CD4-positive, alpha-beta T cell (primary cell): ENCODE measurements at regions not wholly inside any gene's neighbourhood (a gene's known extent, or its start where the extent isn't known, plus 50 kb on each side); places are given as distances from the start of the nearest gene placed in this dataset.

Experiments
- ATAC-seq: fragments of 200-7000 bp; cut with Tn5 transposase; one replicate; pipeline ENCODE4 v1.10.0; 2022; ENCODE audit warnings: mild to moderate bottlenecking; ENCODE audit not compliant: poor library complexity
- CTCF ChIA-PET: fragments of 350-600 bp; sonication (Branson Sonifier 250); formaldehyde crosslinking; loops from one replicate; lab custom pipeline; 2021; ENCODE audit warnings: antibody characterized with exemption, inconsistent platforms; lab: Charles Lee
- POLR2A ChIA-PET: fragments of 350-600 bp; sonication (Branson Sonifier 250); formaldehyde crosslinking; loops from one replicate; lab custom pipeline; 2021; ENCODE audit warnings: antibody characterized with exemption, inconsistent platforms; lab: Charles Lee
- DNase-seq, 14 experiments: peaks; one replicate each; pipeline ENCODE4 v3.0.0-alpha.2; 2013 to 2020; ENCODE audit warnings: mixed read lengths in 2 of 14
- H3K27ac ChIP-seq, 2 donors: one replicate each; pipeline versions ENCODE4 v1.5.1 to v1.7.0; 2013; ENCODE audit warnings: low read length in 2 of 2, low read depth in 1 of 2, mild to moderate bottlenecking in 1 of 2
- H3K27me3 ChIP-seq, 2 experiments: 1 replicate in 1 of 2; 2 replicates in 1 of 2; pipeline versions ENCODE4 v1.6.1 to v1.7.0; 2013; ENCODE audit warnings: low read length in 2 of 2, control low read depth in 1 of 2, mild to moderate bottlenecking in 1 of 2, moderate library complexity in 1 of 2; ENCODE audit not compliant: insufficient read depth in 2 of 2, control insufficient read depth in 1 of 2
- H3K36me3 ChIP-seq: one replicate; pipeline ENCODE4 v1.6.1; 2013; ENCODE audit warnings: low read length, control low read depth; ENCODE audit not compliant: insufficient read depth
- H3K4me1 ChIP-seq: one replicate; pipeline ENCODE4 v1.6.1; 2013; ENCODE audit warnings: low read length, control low read depth; ENCODE audit not compliant: insufficient read depth
- H3K4me3 ChIP-seq: one replicate; pipeline ENCODE4 v1.5.1; 2013; ENCODE audit warnings: mild to moderate bottlenecking, low read length, moderate library complexity
- H3K9me3 ChIP-seq, 2 experiments: 1 replicate in 1 of 2; 2 replicates in 1 of 2; pipeline versions ENCODE4 v1.6.1 to v1.7.0; 2013; ENCODE audit warnings: low read length in 2 of 2, mild to moderate bottlenecking in 2 of 2, control low read depth in 1 of 2, moderate library complexity in 1 of 2; ENCODE audit not compliant: control insufficient read depth in 1 of 2, insufficient read depth in 1 of 2
- H3K27ac Mint-ChIP-seq: one replicate; pipeline ENCODE4 v1.8.0; 2020; ENCODE audit warnings: mixed read lengths
- H3K27me3 Mint-ChIP-seq: one replicate; pipeline ENCODE4 v1.8.0; 2021; ENCODE audit warnings: mixed read lengths
- H3K36me3 Mint-ChIP-seq: one replicate; pipeline ENCODE4 v1.8.0; 2021; ENCODE audit warnings: low read depth, mixed read lengths
- H3K4me1 Mint-ChIP-seq: one replicate; pipeline ENCODE4 v1.8.0; 2021; ENCODE audit warnings: low read depth, mixed read lengths
- H3K4me3 Mint-ChIP-seq: one replicate; pipeline ENCODE4 v1.8.0; 2020; ENCODE audit warnings: mild to moderate bottlenecking, mixed read lengths
- H3K9me3 Mint-ChIP-seq: one replicate; pipeline ENCODE4 v1.8.0; 2020; ENCODE audit warnings: mixed read lengths
- intact Hi-C, 2 experiments: fragments of 100-400 bp; cut with DNase I in 1 of 2; cut with micrococcal nuclease in 1 of 2; formaldehyde crosslinking; loops; one replicate each; pipeline versions ENCODE4 v1.15.1 to v1.9.0; 2023 to 2025; cut with DNase I, micrococcal nuclease
- TF ChIP-seq, protein P1 (sequence below): fragments of 200-600 bp; IDR thresholded peaks from one replicate; pipeline ENCODE4 v1.8.0; 2022; ENCODE audit warnings: antibody characterized with exemption, mild to moderate bottlenecking

DNA sequence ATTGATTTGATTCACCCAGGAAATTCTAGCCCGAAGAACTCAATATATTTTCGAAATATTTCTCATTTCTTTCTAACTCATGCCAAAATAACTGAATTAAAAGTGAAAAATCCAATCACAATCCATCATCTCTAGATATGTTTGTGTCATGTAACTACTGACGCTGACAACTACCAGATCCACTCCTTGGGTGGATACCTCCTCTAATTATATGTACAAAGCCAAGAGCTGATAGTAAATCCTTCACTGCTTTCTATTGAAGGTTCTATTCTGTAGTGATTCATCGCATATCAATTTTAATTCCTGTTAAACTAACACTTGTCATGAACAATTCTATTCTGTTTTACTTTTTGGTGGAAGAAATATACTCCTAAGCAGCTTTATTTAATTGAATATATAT, 1056.6 kb upstream of the NXPH2 start:
- Mint-ChIP-seq H3K9me3 (peaks cover 20% of the 10 kb centered on the region), H3K4me1 (no peaks in the 10 kb centered on the region), H3K36me3 (no peaks in the 10 kb centered on the region), H3K27ac (no peak overlapping the region), H3K27me3 (no peaks in the 10 kb centered on the region), H3K4me3 (no peak overlapping the region)
- ChIA-PET POLR2A (no interaction called here), CTCF (no interaction called here)
- intact Hi-C loops, result no loop called here
- Histone ChIP-seq H3K27me3 (no peaks in the 10 kb centered on the region), H3K4me1 (no peaks in the 10 kb centered on the region), H3K9me3 (peaks cover 0 to 3% of the 10 kb centered on the region in 2 experiments), H3K36me3 (no peaks in the 10 kb centered on the region), H3K27ac (no peak overlapping the region), H3K4me3 (no peak overlapping the region)
- TF ChIP-seq, protein P1, sequence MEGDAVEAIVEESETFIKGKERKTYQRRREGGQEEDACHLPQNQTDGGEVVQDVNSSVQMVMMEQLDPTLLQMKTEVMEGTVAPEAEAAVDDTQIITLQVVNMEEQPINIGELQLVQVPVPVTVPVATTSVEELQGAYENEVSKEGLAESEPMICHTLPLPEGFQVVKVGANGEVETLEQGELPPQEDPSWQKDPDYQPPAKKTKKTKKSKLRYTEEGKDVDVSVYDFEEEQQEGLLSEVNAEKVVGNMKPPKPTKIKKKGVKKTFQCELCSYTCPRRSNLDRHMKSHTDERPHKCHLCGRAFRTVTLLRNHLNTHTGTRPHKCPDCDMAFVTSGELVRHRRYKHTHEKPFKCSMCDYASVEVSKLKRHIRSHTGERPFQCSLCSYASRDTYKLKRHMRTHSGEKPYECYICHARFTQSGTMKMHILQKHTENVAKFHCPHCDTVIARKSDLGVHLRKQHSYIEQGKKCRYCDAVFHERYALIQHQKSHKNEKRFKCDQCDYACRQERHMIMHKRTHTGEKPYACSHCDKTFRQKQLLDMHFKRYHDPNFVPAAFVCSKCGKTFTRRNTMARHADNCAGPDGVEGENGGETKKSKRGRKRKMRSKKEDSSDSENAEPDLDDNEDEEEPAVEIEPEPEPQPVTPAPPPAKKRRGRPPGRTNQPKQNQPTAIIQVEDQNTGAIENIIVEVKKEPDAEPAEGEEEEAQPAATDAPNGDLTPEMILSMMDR, result no peak
- DNase-seq (no peak), ATAC-seq (no peak)

DNA sequence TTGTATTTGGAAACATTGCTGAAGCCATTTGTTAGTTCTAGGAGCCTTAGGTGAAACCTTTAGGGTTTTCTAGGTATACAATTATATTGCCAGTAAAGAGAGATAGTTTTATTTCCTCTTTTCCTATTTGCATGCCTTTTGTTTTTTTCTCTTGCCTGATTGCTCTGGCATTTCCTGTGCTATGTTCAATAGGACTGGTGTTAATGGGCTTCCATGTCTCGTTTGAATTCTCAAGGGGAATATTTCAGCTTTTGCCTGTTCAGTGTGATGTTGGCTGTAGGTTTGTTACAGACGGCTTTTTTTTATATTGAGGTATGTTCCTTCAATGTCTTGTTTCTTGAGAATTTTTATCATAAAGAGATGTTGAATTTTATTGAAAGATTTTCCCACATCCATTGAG, 1054.9 kb upstream of the NXPH2 start:
- H3K4me3 Mint-ChIP-seq, result no peak overlapping the region
- intact Hi-C loops, result no loop called here
- peaks cover 13% of the 10 kb centered on the region for H3K9me3 Mint-ChIP-seq
- H3K4me1 ChIP-seq, result no peaks in the 10 kb centered on the region
- no peak overlapping the region for H3K27ac ChIP-seq
- H3K27ac Mint-ChIP-seq, result no peak overlapping the region
- ChIA-PET CTCF (no interaction called here), POLR2A (no interaction called here)
- no peak overlapping the region for H3K4me3 ChIP-seq
- no peaks in the 10 kb centered on the region for H3K36me3 ChIP-seq
- H3K27me3 ChIP-seq, result no peaks in the 10 kb centered on the region
- peaks cover 0 to 3% of the 10 kb centered on the region in 2 experiments for H3K9me3 ChIP-seq
- H3K27me3 Mint-ChIP-seq, result no peaks in the 10 kb centered on the region
- DNase-seq, result no peak
- no peaks in the 10 kb centered on the region for H3K4me1 Mint-ChIP-seq
- TF ChIP-seq, protein P1, result no peak
- H3K36me3 Mint-ChIP-seq, result no peaks in the 10 kb centered on the region
- no peak for ATAC-seq

GRCh38 chr2:139828011-139828410, 1047.8 kb upstream of the NXPH2 start:
- H3K27me3 ChIP-seq, result no peaks in the 10 kb centered on the region
- no peaks in the 10 kb centered on the region for H3K9me3 ChIP-seq
- H3K9me3 Mint-ChIP-seq, result peaks cover 5% of the 10 kb centered on the region
- ChIA-PET POLR2A (no interaction called here), CTCF (no interaction called here)
- H3K27ac ChIP-seq, result no peak overlapping the region
- H3K4me3 ChIP-seq, result no peak overlapping the region
- TF ChIP-seq, protein P1, result no peak
- no peaks in the 10 kb centered on the region for H3K36me3 Mint-ChIP-seq
- intact Hi-C loops, result no loop called here
- H3K27me3 Mint-ChIP-seq, result no peaks in the 10 kb centered on the region
- no peaks in the 10 kb centered on the region for H3K4me1 Mint-ChIP-seq
- DNase-seq (no peak), ATAC-seq (no peak)
- H3K4me3 Mint-ChIP-seq, result no peak overlapping the region
- no peaks in the 10 kb centered on the region for H3K36me3 ChIP-seq
- no peaks in the 10 kb centered on the region for H3K4me1 ChIP-seq
- no peak overlapping the region for H3K27ac Mint-ChIP-seq
